ENCODE measurements at regions not wholly inside any gene's neighbourhood (a gene's known extent, or its start where the extent isn't known, plus 50 kb on each side); places are given as distances from the start of the nearest gene placed in this dataset.

GRCh38 chr21:14672466-14672865 lies 126.4 kb upstream of the SAMSN1 start:
- TF ChIP-seq CTCF (conservative IDR thresholded peaks at IDR 0.05; ENCODE audit: low read depth, low read length) (no peak), EZH2 (IDR thresholded peaks at IDR 0.05; ENCODE audit: low read length, unreplicated experiment) (no peak)
